ENCODE measurements at regions not wholly inside any gene's neighbourhood (a gene's known extent, or its start where the extent isn't known, plus 50 kb on each side); places are given as distances from the start of the nearest gene placed in this dataset.

DNA sequence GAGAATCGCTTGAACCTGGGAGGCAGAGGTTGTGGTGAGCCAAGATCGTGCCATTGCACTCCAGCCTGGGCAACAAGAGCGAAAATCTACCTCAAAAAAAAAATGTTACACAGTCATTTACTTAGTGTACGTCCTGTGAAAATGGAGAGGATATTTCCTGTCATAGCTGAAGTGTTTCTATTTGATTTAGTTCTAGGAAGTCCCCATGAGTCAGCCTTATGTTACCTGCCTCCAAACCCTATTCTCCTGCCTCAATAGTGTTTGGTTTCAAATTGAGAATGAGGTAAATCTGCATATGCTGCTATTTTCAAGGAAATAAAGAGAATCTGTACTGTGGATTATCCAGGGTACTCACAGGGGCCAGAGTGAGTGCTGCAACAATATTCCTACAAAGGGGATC is 1284.5 kb upstream of the AUTS2 start:
- Histone ChIP-seq H3K9ac (no peak overlapping the region), H3K27me3 (ENCODE audit: insufficient read depth, low read depth) (no peaks in the 10 kb centered on the region), H3K4me1 (ENCODE audit: low read depth, poor library complexity, severe bottlenecking) (peaks cover 7% of the 10 kb centered on the region), H3K36me3 (ENCODE audit: insufficient read depth) (no peaks in the 10 kb centered on the region), H3K4me3 (IDR thresholded peaks at IDR 0.05; ENCODE audit: insufficient read depth, low read depth, low read length) (no peak overlapping the region), H2AFZ (ENCODE audit: low read depth) (no peak overlapping the region), H3K79me2 (ENCODE audit: insufficient read depth, low read depth) (no peaks in the 10 kb centered on the region), H3K4me2 (no peak overlapping the region), H4K20me1 (ENCODE audit: insufficient read depth) (no peaks in the 10 kb centered on the region), H3K27ac (no peak overlapping the region)
- TF ChIP-seq, protein P1, sequence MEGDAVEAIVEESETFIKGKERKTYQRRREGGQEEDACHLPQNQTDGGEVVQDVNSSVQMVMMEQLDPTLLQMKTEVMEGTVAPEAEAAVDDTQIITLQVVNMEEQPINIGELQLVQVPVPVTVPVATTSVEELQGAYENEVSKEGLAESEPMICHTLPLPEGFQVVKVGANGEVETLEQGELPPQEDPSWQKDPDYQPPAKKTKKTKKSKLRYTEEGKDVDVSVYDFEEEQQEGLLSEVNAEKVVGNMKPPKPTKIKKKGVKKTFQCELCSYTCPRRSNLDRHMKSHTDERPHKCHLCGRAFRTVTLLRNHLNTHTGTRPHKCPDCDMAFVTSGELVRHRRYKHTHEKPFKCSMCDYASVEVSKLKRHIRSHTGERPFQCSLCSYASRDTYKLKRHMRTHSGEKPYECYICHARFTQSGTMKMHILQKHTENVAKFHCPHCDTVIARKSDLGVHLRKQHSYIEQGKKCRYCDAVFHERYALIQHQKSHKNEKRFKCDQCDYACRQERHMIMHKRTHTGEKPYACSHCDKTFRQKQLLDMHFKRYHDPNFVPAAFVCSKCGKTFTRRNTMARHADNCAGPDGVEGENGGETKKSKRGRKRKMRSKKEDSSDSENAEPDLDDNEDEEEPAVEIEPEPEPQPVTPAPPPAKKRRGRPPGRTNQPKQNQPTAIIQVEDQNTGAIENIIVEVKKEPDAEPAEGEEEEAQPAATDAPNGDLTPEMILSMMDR (conservative IDR thresholded peaks at IDR 0.05; ENCODE audit: low read depth, low read length) = no peak

DNA sequence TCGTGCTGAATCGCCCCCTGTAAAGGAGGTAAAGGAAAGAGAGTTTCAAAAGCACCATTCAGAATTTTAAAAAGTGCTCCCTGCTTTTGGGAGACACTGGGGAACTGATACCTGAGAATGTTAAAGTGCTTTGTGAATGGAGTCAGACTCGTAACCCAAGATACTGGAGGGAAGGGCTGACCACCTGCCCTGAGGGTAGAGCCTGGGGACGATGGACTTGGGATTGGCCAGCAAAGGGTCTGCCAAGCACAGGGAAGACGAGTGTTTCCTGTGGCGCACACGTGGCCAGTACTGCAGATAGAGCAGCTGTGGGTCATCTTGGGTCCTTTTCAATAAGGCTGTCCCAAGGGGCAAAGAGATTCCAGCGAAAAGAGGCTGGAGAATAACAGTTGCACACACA is 1284.1 kb upstream of the AUTS2 start:
- Histone ChIP-seq H3K4me1 (ENCODE audit: low read depth, poor library complexity, severe bottlenecking) (peaks cover 11% of the 10 kb centered on the region), H3K4me3 (IDR thresholded peaks at IDR 0.05; ENCODE audit: insufficient read depth, low read depth, low read length) (no peak overlapping the region), H3K79me2 (ENCODE audit: insufficient read depth, low read depth) (no peaks in the 10 kb centered on the region), H3K27me3 (ENCODE audit: insufficient read depth, low read depth) (no peaks in the 10 kb centered on the region), H3K4me2 (no peak overlapping the region), H3K9ac (no peak overlapping the region), H2AFZ (ENCODE audit: low read depth) (no peak overlapping the region), H3K27ac (no peak overlapping the region), H4K20me1 (ENCODE audit: insufficient read depth) (no peaks in the 10 kb centered on the region), H3K36me3 (ENCODE audit: insufficient read depth) (no peaks in the 10 kb centered on the region)
- TF ChIP-seq, protein P1 (conservative IDR thresholded peaks at IDR 0.05; ENCODE audit: low read depth, low read length) = no peak

DNA sequence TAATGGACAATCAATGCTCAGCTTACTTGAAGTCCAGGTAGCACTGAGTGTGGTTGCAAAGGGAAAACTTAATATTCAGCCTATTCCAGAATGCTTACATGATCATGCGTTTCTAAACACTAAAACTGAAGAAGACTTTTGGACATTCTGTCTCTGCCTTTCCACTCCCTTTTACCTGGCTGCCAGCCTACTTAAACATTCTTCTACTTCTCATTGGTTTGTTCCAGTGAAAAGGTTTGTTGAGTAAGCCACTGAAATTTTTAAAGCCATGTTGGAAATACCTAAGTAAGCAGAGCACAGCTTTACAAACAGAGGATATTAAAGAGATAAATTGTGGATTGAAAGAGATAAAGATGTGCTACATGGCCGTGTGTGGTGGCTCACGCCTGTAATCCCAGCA is 1280.8 kb upstream of the AUTS2 start:
- Histone ChIP-seq H3K79me2 (ENCODE audit: insufficient read depth, low read depth) (no peaks in the 10 kb centered on the region), H3K4me2 (no peak overlapping the region)
- TF ChIP-seq, protein P1 (conservative IDR thresholded peaks at IDR 0.05; ENCODE audit: low read depth, low read length) = no peak

DNA sequence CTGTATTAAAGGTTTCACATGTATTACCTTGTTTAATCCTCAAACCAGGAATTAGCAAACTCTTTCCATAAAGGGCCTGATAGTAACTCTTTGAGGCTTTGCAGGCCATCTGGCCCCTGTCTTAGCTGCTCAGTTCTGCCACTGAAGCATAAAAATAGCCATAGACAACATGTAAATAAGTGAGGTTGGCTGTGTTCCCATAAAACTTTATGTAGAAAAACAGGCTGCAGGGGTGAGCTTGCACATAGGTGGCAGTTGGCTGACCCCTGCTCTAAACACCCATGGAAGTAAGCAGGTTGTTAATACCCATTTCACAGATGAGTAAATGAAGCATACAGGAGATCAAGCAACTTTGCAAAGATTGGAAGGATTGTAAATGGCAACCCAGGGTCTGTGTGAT is 1279.2 kb upstream of the AUTS2 start:
- no peak overlapping the region for H3K4me3 ChIP-seq (IDR thresholded peaks at IDR 0.05; ENCODE audit: insufficient read depth, low read depth, low read length)
- no peaks in the 10 kb centered on the region for H3K36me3 ChIP-seq (ENCODE audit: insufficient read depth)
- H3K27ac ChIP-seq = no peak overlapping the region
- H3K27me3 ChIP-seq (ENCODE audit: insufficient read depth, low read depth) = no peaks in the 10 kb centered on the region
- H4K20me1 ChIP-seq (ENCODE audit: insufficient read depth) = no peaks in the 10 kb centered on the region
- peaks cover 42% of the 10 kb centered on the region for H3K4me1 ChIP-seq (ENCODE audit: low read depth, poor library complexity, severe bottlenecking)
- no peak overlapping the region for H3K4me2 ChIP-seq
- H3K9ac ChIP-seq = no peak overlapping the region
- H2AFZ ChIP-seq (ENCODE audit: low read depth) = no peak overlapping the region
- TF ChIP-seq, protein P1 (conservative IDR thresholded peaks at IDR 0.05; ENCODE audit: low read depth, low read length) = no peak
- H3K79me2 ChIP-seq (ENCODE audit: insufficient read depth, low read depth) = no peaks in the 10 kb centered on the region

More for the DNA sequence above, 1280.8 kb upstream of the AUTS2 start:
- Histone ChIP-seq H4K20me1 (ENCODE audit: insufficient read depth) (no peaks in the 10 kb centered on the region), H3K9ac (no peak overlapping the region), H3K4me3 (IDR thresholded peaks at IDR 0.05; ENCODE audit: insufficient read depth, low read depth, low read length) (no peak overlapping the region), H3K27ac (no peak overlapping the region), H3K27me3 (ENCODE audit: insufficient read depth, low read depth) (no peaks in the 10 kb centered on the region), H2AFZ (ENCODE audit: low read depth) (no peak overlapping the region), H3K4me1 (ENCODE audit: low read depth, poor library complexity, severe bottlenecking) (peaks cover 33% of the 10 kb centered on the region), H3K36me3 (ENCODE audit: insufficient read depth) (no peaks in the 10 kb centered on the region)
